Prostate gland (tissue), 2 donors: ENCODE measurements at regions not wholly inside any gene's neighbourhood (a gene's known extent, or its start where the extent isn't known, plus 50 kb on each side); places are given as distances from the start of the nearest gene placed in this dataset.

Experiments
- POLR2A ChIP-seq: fragments of 450-650 bp; IDR thresholded peaks from one replicate; pipeline ENCODE4 v1.6.1; 2016; ENCODE audit warnings: antibody characterized with exemption, mild to moderate bottlenecking
- TF ChIP-seq, protein P1 (sequence below), 4 experiments: fragments of 200-600 bp in 2 of 4; fragments of 450-650 bp in 2 of 4; sonication (generic) in 2 of 4; IDR thresholded peaks; 1 replicate in 3 of 4; 2 replicates in 1 of 4; pipeline ENCODE4 v1.5.1; 2016 to 2019; ENCODE audit warnings: antibody characterized with exemption in 4 of 4, mild to moderate bottlenecking in 2 of 4, moderate library complexity in 2 of 4

- TF ChIP-seq, protein P1, sequence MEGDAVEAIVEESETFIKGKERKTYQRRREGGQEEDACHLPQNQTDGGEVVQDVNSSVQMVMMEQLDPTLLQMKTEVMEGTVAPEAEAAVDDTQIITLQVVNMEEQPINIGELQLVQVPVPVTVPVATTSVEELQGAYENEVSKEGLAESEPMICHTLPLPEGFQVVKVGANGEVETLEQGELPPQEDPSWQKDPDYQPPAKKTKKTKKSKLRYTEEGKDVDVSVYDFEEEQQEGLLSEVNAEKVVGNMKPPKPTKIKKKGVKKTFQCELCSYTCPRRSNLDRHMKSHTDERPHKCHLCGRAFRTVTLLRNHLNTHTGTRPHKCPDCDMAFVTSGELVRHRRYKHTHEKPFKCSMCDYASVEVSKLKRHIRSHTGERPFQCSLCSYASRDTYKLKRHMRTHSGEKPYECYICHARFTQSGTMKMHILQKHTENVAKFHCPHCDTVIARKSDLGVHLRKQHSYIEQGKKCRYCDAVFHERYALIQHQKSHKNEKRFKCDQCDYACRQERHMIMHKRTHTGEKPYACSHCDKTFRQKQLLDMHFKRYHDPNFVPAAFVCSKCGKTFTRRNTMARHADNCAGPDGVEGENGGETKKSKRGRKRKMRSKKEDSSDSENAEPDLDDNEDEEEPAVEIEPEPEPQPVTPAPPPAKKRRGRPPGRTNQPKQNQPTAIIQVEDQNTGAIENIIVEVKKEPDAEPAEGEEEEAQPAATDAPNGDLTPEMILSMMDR (IDR thresholded peaks at IDR 0.05): no peak
- TF ChIP-seq POLR2A: no peak
Observed at GRCh38 chr10:4100380-4100779, 315.4 kb upstream of the KLF6 start.
